ENCODE measurements at regions not wholly inside any gene's neighbourhood (a gene's known extent, or its start where the extent isn't known, plus 50 kb on each side); places are given as distances from the start of the nearest gene placed in this dataset.
A peak's percentile ranks its signal among the peaks of the same experiment; 100 is the strongest.

DNA sequence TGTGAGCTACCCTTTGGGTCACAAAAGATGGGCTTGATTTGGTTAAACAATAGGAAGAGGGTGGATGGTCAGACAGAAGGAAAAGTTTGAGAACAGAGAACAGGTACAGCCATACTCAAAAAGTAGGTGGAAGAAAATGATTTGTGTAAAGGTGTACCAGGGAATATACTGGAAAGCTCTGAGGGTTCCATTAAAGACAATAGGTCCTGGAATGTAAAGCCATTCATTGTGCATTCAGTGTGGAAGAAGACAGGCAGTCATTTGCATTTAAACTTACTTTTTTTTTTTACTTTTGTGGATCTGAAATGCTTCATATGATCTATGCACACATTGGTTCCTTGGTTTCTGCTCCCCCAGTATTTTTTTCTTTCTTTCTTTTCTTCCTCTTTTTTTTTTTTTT, 581.4 kb upstream of the PIK3C3 start:
- TF ChIP-seq, protein P1, sequence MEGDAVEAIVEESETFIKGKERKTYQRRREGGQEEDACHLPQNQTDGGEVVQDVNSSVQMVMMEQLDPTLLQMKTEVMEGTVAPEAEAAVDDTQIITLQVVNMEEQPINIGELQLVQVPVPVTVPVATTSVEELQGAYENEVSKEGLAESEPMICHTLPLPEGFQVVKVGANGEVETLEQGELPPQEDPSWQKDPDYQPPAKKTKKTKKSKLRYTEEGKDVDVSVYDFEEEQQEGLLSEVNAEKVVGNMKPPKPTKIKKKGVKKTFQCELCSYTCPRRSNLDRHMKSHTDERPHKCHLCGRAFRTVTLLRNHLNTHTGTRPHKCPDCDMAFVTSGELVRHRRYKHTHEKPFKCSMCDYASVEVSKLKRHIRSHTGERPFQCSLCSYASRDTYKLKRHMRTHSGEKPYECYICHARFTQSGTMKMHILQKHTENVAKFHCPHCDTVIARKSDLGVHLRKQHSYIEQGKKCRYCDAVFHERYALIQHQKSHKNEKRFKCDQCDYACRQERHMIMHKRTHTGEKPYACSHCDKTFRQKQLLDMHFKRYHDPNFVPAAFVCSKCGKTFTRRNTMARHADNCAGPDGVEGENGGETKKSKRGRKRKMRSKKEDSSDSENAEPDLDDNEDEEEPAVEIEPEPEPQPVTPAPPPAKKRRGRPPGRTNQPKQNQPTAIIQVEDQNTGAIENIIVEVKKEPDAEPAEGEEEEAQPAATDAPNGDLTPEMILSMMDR (IDR thresholded peaks at IDR 0.05), result no peak
- TF ChIP-seq POLR2A (IDR thresholded peaks at IDR 0.05), result no peak
- no peaks in the 10 kb centered on the region for H3K9me3 ChIP-seq
- DNase-seq, result no peak
- intact Hi-C loops (cut with DNase I), result loop anchor here in 1 of 10 donors (10.0 kb wide), 2 partner anchors 439 to 939 kb away; no protein-coding TSS in a partner anchor
- no peak overlapping the region for H3K27ac ChIP-seq
- no peak overlapping the region for H3K4me3 ChIP-seq
- ATAC-seq, result no peak
- no peaks in the 10 kb centered on the region for H3K36me3 ChIP-seq
- no peaks in the 10 kb centered on the region for H3K27me3 ChIP-seq
- no peaks in the 10 kb centered on the region for H3K4me1 ChIP-seq

DNA sequence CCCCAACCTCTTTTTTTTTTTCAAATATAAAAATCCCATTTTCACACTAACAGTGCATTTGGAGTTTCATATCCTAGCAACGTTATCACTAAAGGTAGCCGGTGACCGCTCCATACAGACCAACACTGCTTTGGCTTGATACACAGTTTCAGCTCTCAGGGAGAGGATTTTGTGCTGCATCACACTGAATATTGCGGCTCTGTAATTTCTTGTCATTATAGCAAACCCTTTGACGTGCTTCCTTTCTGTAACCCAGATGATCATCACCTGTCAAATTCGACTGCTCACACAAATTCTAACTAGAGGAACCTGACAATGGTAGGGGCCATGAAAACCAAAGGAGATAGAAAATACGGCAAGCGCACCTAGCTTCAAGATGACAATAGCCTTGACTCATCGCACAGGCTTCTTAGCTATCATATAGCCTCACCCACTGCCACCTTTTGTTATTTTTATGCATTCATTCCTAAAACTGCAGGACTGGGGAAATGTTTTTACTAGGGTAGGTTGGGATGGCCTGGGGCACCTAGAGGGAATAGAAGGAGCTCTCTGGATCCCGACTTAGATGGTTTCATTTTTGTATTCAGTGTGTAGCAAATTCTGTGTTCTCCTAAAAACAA, 582.9 kb upstream of the PIK3C3 start:
- TF ChIP-seq, protein P1 (IDR thresholded peaks at IDR 0.05), result no peak
- no peak for TF ChIP-seq POLR2A (IDR thresholded peaks at IDR 0.05)
- Histone ChIP-seq H3K4me1 (no peaks in the 10 kb centered on the region), H3K27ac (no peak overlapping the region), H3K27me3 (no peaks in the 10 kb centered on the region), H3K4me3 (no peak overlapping the region), H3K36me3 (no peaks in the 10 kb centered on the region), H3K9me3 (no peaks in the 10 kb centered on the region)
- DNase-seq, result no peak
- intact Hi-C loops (cut with DNase I), result loop anchor here in 1 of 10 donors (10.0 kb wide), 2 partner anchors 437 to 937 kb away; no protein-coding TSS in a partner anchor
- peak in 2 of 4 donors; percentile 20 to 28 for ATAC-seq
- 76 to 87% (median 82%) methylated on average over 10 of the region's 10 CpGs for WGBS, 4 donors

DNA sequence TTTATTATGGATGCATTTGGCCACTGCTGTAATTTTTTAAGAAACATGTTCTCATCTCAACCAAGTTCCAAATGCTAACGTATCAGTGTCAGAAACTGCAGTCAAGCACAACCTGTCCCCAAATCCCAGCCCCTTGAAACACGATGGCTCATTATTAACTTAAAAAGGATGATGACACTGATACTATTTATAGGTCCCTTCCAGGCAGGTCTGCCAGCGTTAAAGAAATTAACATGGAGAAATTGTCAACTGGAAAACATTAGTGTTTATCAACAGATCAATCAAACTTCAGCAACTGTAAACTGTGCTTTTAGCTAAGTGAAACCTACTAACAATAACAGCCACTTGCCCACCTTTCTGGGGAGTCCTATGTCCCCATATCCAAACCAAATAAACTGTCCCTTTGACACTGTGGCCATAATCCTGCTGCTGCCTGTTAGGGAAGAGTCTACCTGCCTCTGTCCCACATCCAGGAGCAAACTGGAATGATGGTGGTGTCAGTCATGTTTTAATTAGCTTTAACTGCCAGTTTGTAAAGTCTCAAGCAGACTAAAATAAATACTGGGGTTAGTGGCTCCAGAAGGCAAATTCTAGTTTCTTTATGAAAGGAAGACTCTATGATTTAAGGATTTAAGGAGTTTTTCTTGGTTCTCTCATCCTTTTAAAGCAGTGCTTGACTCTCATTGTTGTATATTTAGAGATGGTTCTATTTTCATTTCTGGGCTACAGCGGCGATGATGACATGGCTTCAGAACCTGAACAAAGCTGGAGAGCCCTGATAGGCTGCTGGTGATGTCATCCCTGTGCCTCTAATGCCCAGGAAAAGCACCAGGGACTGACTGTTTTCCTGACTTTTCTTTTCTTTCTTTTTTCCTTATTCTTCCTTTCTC, 583.6 kb upstream of the PIK3C3 start:
- no peaks in the 10 kb centered on the region for H3K9me3 ChIP-seq
- H3K36me3 ChIP-seq, result no peaks in the 10 kb centered on the region
- intact Hi-C loops (cut with DNase I), result loop anchor here in 1 of 10 donors (10.0 kb wide), 2 partner anchors 437 to 937 kb away; no protein-coding TSS in a partner anchor
- TF ChIP-seq POLR2A (IDR thresholded peaks at IDR 0.05), result no peak
- TF ChIP-seq, protein P1 (IDR thresholded peaks at IDR 0.05), result no peak
- H3K27ac ChIP-seq, result peak overlapping the region in 2 of 12 donors; percentile 40 to 43
- no peak overlapping the region for H3K4me3 ChIP-seq
- DNase-seq (peak in 2 of 5 donors; percentile 12 to 26), ATAC-seq (peak; percentile 44 to 82 (median 80))
- WGBS, 4 donors, result 40 to 49% (median 46%) methylated on average over 5 of the region's 5 CpGs
- H3K4me1 ChIP-seq, result no peaks in the 10 kb centered on the region
- no peaks in the 10 kb centered on the region for H3K27me3 ChIP-seq

DNA sequence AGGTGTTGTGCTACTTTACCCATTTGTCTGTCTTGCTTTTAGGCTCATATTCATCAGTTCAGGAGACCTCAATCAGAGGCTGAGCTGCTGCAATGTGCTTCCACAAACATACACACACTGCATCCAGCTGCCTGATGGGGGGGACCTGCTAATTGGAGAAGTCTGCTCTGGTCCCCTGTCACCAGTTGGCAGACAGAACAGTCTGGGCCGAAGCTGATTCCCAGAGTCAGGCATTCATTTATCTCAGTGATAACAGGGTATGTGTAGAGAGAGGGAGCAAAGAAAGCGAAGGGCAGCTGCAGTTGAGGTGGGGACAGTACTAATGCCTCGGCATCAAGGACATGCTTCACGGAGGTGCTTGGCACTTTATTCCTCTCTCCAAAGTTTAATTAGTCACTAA, 584.3 kb upstream of the PIK3C3 start:
- Histone ChIP-seq H3K27ac (no peak overlapping the region), H3K36me3 (no peaks in the 10 kb centered on the region), H3K4me3 (no peak overlapping the region), H3K27me3 (no peaks in the 10 kb centered on the region), H3K9me3 (no peaks in the 10 kb centered on the region), H3K4me1 (no peaks in the 10 kb centered on the region)
- TF ChIP-seq, protein P1 (IDR thresholded peaks at IDR 0.05), result no peak
- no peak for TF ChIP-seq POLR2A (IDR thresholded peaks at IDR 0.05)
- ATAC-seq (peak; percentile 33 to 79 (median 62)), DNase-seq (peak in 3 of 5 donors; percentile 7 to 48 (median 29))
- 39 to 58% (median 47%) methylated on average over 4 of the region's 4 CpGs for WGBS, 4 donors
- intact Hi-C loops (cut with DNase I), result loop anchor here in 1 of 10 donors (10.0 kb wide), 2 partner anchors 436 to 936 kb away; no protein-coding TSS in a partner anchor
